ENCODE measurements at regions not wholly inside any gene's neighbourhood (a gene's known extent, or its start where the extent isn't known, plus 50 kb on each side); places are given as distances from the start of the nearest gene placed in this dataset.

- Histone ChIP-seq H3K27me3 (ENCODE audit: low read depth) (no peaks in the 10 kb centered on the region), H3K9me3 (replicated peaks) (no peaks in the 10 kb centered on the region), H3K4me1 (no peaks in the 10 kb centered on the region), H3K4me3 (no peak overlapping the region), H3K36me3 (no peaks in the 10 kb centered on the region), H3K27ac (replicated peaks) (no peak overlapping the region)
- TF ChIP-seq CTCF (IDR thresholded peaks at IDR 0.05; ENCODE audit: borderline replicate concordance), result no peak
- intact Hi-C loops (cut with micrococcal nuclease), result no loop called here
- no peak for DNase-seq
Measured at GRCh38 chr2:226491112-226491511, 308.5 kb downstream of the IRS1 start.

- no peak for DNase-seq
- H3K4me1 ChIP-seq, result no peaks in the 10 kb centered on the region
- no peak for TF ChIP-seq CTCF (IDR thresholded peaks at IDR 0.05; ENCODE audit: borderline replicate concordance)
- no peak overlapping the region for H3K4me3 ChIP-seq
- intact Hi-C loops (cut with micrococcal nuclease), result no loop called here
- H3K27me3 ChIP-seq (ENCODE audit: low read depth), result no peaks in the 10 kb centered on the region
- no peak overlapping the region for H3K27ac ChIP-seq (replicated peaks)
- H3K9me3 ChIP-seq (replicated peaks), result no peaks in the 10 kb centered on the region
- no peaks in the 10 kb centered on the region for H3K36me3 ChIP-seq
Measured at GRCh38 chr2:226489775-226490541, 309.7 kb downstream of the IRS1 start.

GRCh38 chr2:226488034-226488433, 311.6 kb downstream of the IRS1 start:
- no peak overlapping the region for H3K4me3 ChIP-seq
- intact Hi-C loops (cut with micrococcal nuclease), result no loop called here

GRCh38 chr2:226487573-226487972, 312.0 kb downstream of the IRS1 start:
- DNase-seq, result no peak
- Histone ChIP-seq H3K4me3 (no peak overlapping the region), H3K27me3 (ENCODE audit: low read depth) (no peaks in the 10 kb centered on the region), H3K4me1 (no peaks in the 10 kb centered on the region), H3K9me3 (replicated peaks) (no peaks in the 10 kb centered on the region), H3K36me3 (no peaks in the 10 kb centered on the region), H3K27ac (replicated peaks) (no peak overlapping the region)
- TF ChIP-seq CTCF (IDR thresholded peaks at IDR 0.05; ENCODE audit: borderline replicate concordance), result no peak
- intact Hi-C loops (cut with micrococcal nuclease), result no loop called here

More at GRCh38 chr2:226488034-226488433, 311.6 kb downstream of the IRS1 start:
- H3K36me3 ChIP-seq, result no peaks in the 10 kb centered on the region
- no peak for TF ChIP-seq CTCF (IDR thresholded peaks at IDR 0.05; ENCODE audit: borderline replicate concordance)
- DNase-seq, result no peak
- H3K27ac ChIP-seq (replicated peaks), result no peak overlapping the region
- H3K9me3 ChIP-seq (replicated peaks), result no peaks in the 10 kb centered on the region
- H3K4me1 ChIP-seq, result no peaks in the 10 kb centered on the region
- no peaks in the 10 kb centered on the region for H3K27me3 ChIP-seq (ENCODE audit: low read depth)

GRCh38 chr2:226483745-226484619, 315.6 kb downstream of the IRS1 start:
- Histone ChIP-seq H3K4me1 (no peaks in the 10 kb centered on the region), H3K4me3 (no peak overlapping the region), H3K36me3 (no peaks in the 10 kb centered on the region), H3K27me3 (ENCODE audit: low read depth) (no peaks in the 10 kb centered on the region), H3K9me3 (replicated peaks) (no peaks in the 10 kb centered on the region), H3K27ac (replicated peaks) (no peak overlapping the region)
- intact Hi-C loops (cut with micrococcal nuclease), result no loop called here
- no peak for DNase-seq
- TF ChIP-seq CTCF (IDR thresholded peaks at IDR 0.05; ENCODE audit: borderline replicate concordance), result no peak

All from left ventricle myocardium inferior (tissue), 1 donor.